Endothelial cell of umbilical vein (primary cell): ENCODE measurements at regions not wholly inside any gene's neighbourhood (a gene's known extent, or its start where the extent isn't known, plus 50 kb on each side); places are given as distances from the start of the nearest gene placed in this dataset.

Source experiments
- BruUV-seq: library from RNA; stranded (reverse); fragments of 400-500 nt; replicated peaks from 2 replicates; lab custom pipeline; 2021; lab: Mats Ljungman, UMichigan
- CTCF ChIA-PET: fragments of 300-600, 350-600 bp; sonication (Branson Sonifier 250); formaldehyde crosslinking; loops from one replicate; lab custom pipeline; 2021; ENCODE audit warnings: antibody characterized with exemption, inconsistent platforms; lab: Charles Lee
- POLR2A ChIA-PET: fragments of 300-600, 350-600 bp; sonication (Branson Sonifier 250); formaldehyde crosslinking; loops from one replicate; lab custom pipeline; 2021; ENCODE audit warnings: antibody characterized with exemption, inconsistent platforms; lab: Charles Lee
- DNase-seq: peaks from one replicate; pipeline ENCODE4 v3.0.0-alpha.2; 2011; ENCODE audit warnings: low read depth, low spot score
- FAIRE-seq: peaks from 2 replicates; lab custom pipeline; 2011; peaks lifted over from hg19 to GRCh38; lab: Jason Lieb, UNC
- H2AFZ ChIP-seq: 2 replicates; pipeline ENCODE4 v1.6.0; 2012; ENCODE audit warnings: low read depth, low read length, control low read depth, inconsistent platforms
- H3K27ac ChIP-seq: 2 replicates; pipeline ENCODE4 v1.5.1; 2011; ENCODE audit warnings: low read depth, mild to moderate bottlenecking, control low read depth, low read length, moderate library complexity; ENCODE audit not compliant: insufficient read depth
- H3K27me3 ChIP-seq, 2 experiments: 2 replicates each; pipeline versions ENCODE4 v1.6.0 to v1.6.1; 2011; ENCODE audit warnings: low read length in 2 of 2, mixed read lengths in 1 of 2; ENCODE audit not compliant: control insufficient read depth in 2 of 2, insufficient read depth in 2 of 2
- H3K36me3 ChIP-seq, 2 experiments: 2 replicates in 1 of 2; 3 replicates in 1 of 2; pipeline ENCODE4 v1.5.1; 2011; ENCODE audit warnings: low read length in 2 of 2, mild to moderate bottlenecking in 1 of 2, moderate library complexity in 1 of 2; ENCODE audit not compliant: control insufficient read depth in 2 of 2, insufficient read depth in 2 of 2; ENCODE audit errors: extremely low read depth in 1 of 2
- H3K4me1 ChIP-seq: 3 replicates; pipeline ENCODE4 v1.5.1; 2011; ENCODE audit warnings: mild to moderate bottlenecking, low read length; ENCODE audit not compliant: control insufficient read depth, insufficient read depth; ENCODE audit errors: extremely low read depth
- H3K4me2 ChIP-seq: 2 replicates; pipeline ENCODE4 v1.6.1; 2011; ENCODE audit warnings: low read length, control low read depth, mixed read lengths; ENCODE audit not compliant: insufficient read depth
- H3K4me3 ChIP-seq, 3 experiments: fragments of 200-600 bp in 1 of 3; sonication (generic), shearing (Covaris generic) in 1 of 3; replicated peaks in 1 of 3; 2 replicates each; pipeline ENCODE4 v1.5.1; 2011 to 2016; ENCODE audit warnings: control low read depth in 3 of 3, low read length in 3 of 3, mild to moderate bottlenecking in 2 of 3, inconsistent platforms in 1 of 3, low read depth in 1 of 3, moderate library complexity in 1 of 3; ENCODE audit not compliant: insufficient read depth in 1 of 3
- H3K79me2 ChIP-seq: 2 replicates; pipeline ENCODE4 v1.6.0; 2012; ENCODE audit warnings: low read length, inconsistent platforms; ENCODE audit not compliant: control insufficient read depth, insufficient read depth
- H3K9ac ChIP-seq: replicated peaks from 2 replicates; pipeline ENCODE3; 2011; ENCODE audit warnings: low read length, control low read depth; ENCODE audit not compliant: insufficient read depth; ENCODE audit errors: extremely low read depth
- H3K9me1 ChIP-seq: replicated peaks from 3 replicates; pipeline ENCODE4 v1.6.0; 2011; ENCODE audit warnings: mild to moderate bottlenecking, low read length; ENCODE audit not compliant: control insufficient read depth, insufficient read depth; ENCODE audit errors: extremely low read depth
- H3K9me3 ChIP-seq: replicated peaks from 2 replicates; pipeline ENCODE4 v1.5.1; 2012; ENCODE audit warnings: low read length, inconsistent platforms; ENCODE audit not compliant: control insufficient read depth, insufficient read depth
- H4K20me1 ChIP-seq: replicated peaks from 2 replicates; pipeline ENCODE3; 2011; ENCODE audit warnings: mild to moderate bottlenecking, low read length; ENCODE audit not compliant: control insufficient read depth, insufficient read depth; ENCODE audit errors: extremely low read depth
- EZH2 ChIP-seq: IDR thresholded peaks from 2 replicates; pipeline ENCODE4 v1.6.1; 2012; ENCODE audit warnings: borderline replicate concordance, low read depth, mild to moderate bottlenecking, moderate library complexity, low read length, inconsistent platforms; ENCODE audit not compliant: severe bottlenecking
- FOS ChIP-seq: IDR thresholded peaks from 2 replicates; pipeline ENCODE4 v1.6.1; 2011; ENCODE audit warnings: mild to moderate bottlenecking, low read length, moderate library complexity, borderline replicate concordance; ENCODE audit not compliant: insufficient read depth
- GATA2 ChIP-seq: IDR thresholded peaks from 2 replicates; pipeline ENCODE4 v1.7.0; 2011; ENCODE audit warnings: low read depth, mild to moderate bottlenecking, moderate library complexity, mixed read lengths, low read length; ENCODE audit not compliant: insufficient read length, insufficient read depth
- JUN ChIP-seq: IDR thresholded peaks from 2 replicates; pipeline ENCODE4 v1.6.1; 2011; ENCODE audit warnings: borderline replicate concordance, low read depth; ENCODE audit not compliant: insufficient read length, insufficient read depth
- MYC ChIP-seq: IDR thresholded peaks from one replicate; pipeline ENCODE4 v1.6.1; 2011; ENCODE audit warnings: mild to moderate bottlenecking, low read depth, low read length
- POLR2A ChIP-seq: IDR thresholded peaks from 2 replicates; pipeline ENCODE4 v1.6.1; 2012; ENCODE audit warnings: low read depth, mild to moderate bottlenecking, control low read depth, low read length
- POLR2AphosphoS5 ChIP-seq: IDR thresholded peaks from 2 replicates; pipeline ENCODE4 v1.6.1; 2012; ENCODE audit warnings: low read depth, mild to moderate bottlenecking, control low read depth, low read length, moderate library complexity; ENCODE audit not compliant: insufficient read depth
- dilution Hi-C: fragments of 300-500 bp; cut with MboI; formaldehyde crosslinking; loops from one replicate; pipeline ENCODE4 v1.15.0; 2019; ENCODE audit warnings: low sequenced_read_pairs; ENCODE audit not compliant: extremely low pct_ligation_motif_present
- intact Hi-C: fragments of 100-400 bp; cut with micrococcal nuclease; formaldehyde crosslinking; loops from one replicate; pipeline ENCODE4 v1.10.0; 2022
- TF ChIP-seq, protein P1 (sequence below), 2 donors: IDR thresholded peaks; 1 replicate in 1 of 2; 2 replicates in 1 of 2; pipeline ENCODE4 v1.5.1; 2011; ENCODE audit warnings: low read length in 2 of 2, mild to moderate bottlenecking in 2 of 2, moderate library complexity in 2 of 2, control low read depth in 1 of 2, inconsistent platforms in 1 of 2, low read depth in 1 of 2; ENCODE audit not compliant: insufficient read depth in 1 of 2; ENCODE audit errors: extremely low read depth in 1 of 2
- TF ChIP-seq, protein P2 (sequence below): IDR thresholded peaks from 2 replicates; pipeline ENCODE4 v1.6.1; 2011; ENCODE audit not compliant: insufficient read depth, insufficient read length

DNA sequence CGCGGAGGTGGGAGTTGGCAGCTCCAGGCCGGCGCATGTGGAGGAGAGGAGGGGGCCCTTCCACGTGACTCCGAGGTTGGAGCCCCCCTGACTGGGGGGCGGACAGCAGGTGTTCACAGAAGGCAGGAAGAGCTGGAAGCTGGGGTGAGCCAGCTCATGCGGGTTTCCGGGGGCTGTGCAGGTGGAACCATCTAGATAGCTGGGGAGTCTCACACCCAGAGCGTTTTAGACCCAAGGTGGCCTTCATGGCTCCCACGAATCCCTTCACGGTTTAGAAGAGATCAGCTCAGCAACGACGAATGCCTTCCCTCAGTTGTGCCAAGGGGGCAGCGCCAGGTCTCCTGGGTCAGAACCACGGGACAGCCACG lies 740.5 kb upstream of the SALL3 start:
- TF ChIP-seq, protein P1, sequence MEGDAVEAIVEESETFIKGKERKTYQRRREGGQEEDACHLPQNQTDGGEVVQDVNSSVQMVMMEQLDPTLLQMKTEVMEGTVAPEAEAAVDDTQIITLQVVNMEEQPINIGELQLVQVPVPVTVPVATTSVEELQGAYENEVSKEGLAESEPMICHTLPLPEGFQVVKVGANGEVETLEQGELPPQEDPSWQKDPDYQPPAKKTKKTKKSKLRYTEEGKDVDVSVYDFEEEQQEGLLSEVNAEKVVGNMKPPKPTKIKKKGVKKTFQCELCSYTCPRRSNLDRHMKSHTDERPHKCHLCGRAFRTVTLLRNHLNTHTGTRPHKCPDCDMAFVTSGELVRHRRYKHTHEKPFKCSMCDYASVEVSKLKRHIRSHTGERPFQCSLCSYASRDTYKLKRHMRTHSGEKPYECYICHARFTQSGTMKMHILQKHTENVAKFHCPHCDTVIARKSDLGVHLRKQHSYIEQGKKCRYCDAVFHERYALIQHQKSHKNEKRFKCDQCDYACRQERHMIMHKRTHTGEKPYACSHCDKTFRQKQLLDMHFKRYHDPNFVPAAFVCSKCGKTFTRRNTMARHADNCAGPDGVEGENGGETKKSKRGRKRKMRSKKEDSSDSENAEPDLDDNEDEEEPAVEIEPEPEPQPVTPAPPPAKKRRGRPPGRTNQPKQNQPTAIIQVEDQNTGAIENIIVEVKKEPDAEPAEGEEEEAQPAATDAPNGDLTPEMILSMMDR (IDR thresholded peaks at IDR 0.05; ENCODE audit: extremely low read depth in 1 of 2, insufficient read depth in 1 of 2, low read depth in 1 of 2, low read length in 2 of 2) = no peak
- TF ChIP-seq, protein P2, sequence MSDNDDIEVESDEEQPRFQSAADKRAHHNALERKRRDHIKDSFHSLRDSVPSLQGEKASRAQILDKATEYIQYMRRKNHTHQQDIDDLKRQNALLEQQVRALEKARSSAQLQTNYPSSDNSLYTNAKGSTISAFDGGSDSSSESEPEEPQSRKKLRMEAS = no peak
- no peak for TF ChIP-seq MYC
- no peak for TF ChIP-seq FOS
- no peak for TF ChIP-seq POLR2A
- TF ChIP-seq GATA2 = no peak
- TF ChIP-seq JUN = no peak
- TF ChIP-seq POLR2AphosphoS5 = no peak
- TF ChIP-seq EZH2 = no peak
- FAIRE-seq (no peak), DNase-seq (no peak)
- Histone ChIP-seq H3K9ac (no peak overlapping the region), H3K9me1 (no peaks in the 10 kb centered on the region), H3K4me2 (no peak overlapping the region), H3K27ac (no peak overlapping the region), H3K4me1 (no peaks in the 10 kb centered on the region), H4K20me1 (no peaks in the 10 kb centered on the region), H3K27me3 (no peaks in the 10 kb centered on the region), H2AFZ (no peak overlapping the region), H3K79me2 (no peaks in the 10 kb centered on the region), H3K36me3 (no peaks in the 10 kb centered on the region), H3K4me3 (no peak overlapping the region), H3K9me3 (peaks cover 6% of the 10 kb centered on the region)
- intact Hi-C loops (no loop called here), dilution Hi-C loops (no loop called here)
- CTCF ChIA-PET = no interaction called here
- no TSS peak for BruUV-seq
- POLR2A ChIA-PET = no interaction called here
